B cell (primary cell): ENCODE measurements at regions not wholly inside any gene's neighbourhood (a gene's known extent, or its start where the extent isn't known, plus 50 kb on each side); places are given as distances from the start of the nearest gene placed in this dataset.

Experiments used
- CTCF ChIP-seq: fragments of 200-600 bp; IDR thresholded peaks from one replicate; pipeline ENCODE4 v1.8.0; 2022; ENCODE audit warnings: antibody characterized with exemption, mild to moderate bottlenecking
- EZH2 ChIP-seq: IDR thresholded peaks from 2 replicates; pipeline ENCODE4 v1.6.1; 2012; ENCODE audit warnings: borderline replicate concordance, low read depth, mild to moderate bottlenecking, moderate library complexity, low read length; ENCODE audit not compliant: insufficient read depth, poor library complexity, severe bottlenecking

DNA sequence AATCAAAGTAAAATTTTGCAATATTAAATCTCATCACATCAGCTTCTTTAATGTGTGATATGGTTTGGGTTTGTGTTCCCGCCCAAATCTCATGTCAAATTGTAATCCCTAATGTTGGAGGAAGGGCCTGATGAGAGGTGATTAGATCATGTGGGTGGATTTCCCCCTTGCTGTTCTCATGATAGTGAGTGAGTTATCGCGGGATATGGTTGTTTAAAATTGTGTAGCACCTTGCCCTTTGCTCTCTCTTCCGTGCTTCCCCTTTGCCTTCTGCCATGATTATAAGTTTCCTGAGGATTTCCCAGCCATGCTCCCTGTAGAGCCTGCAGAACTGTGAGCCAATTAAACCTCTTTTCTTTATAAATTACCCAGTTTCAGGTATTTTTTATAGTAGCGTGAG is 131.9 kb downstream of the ZNF326 start:
- TF ChIP-seq EZH2 (no peak), CTCF (no peak)
